AML-193 (cell line): ENCODE measurements at regions not wholly inside any gene's neighbourhood (a gene's known extent, or its start where the extent isn't known, plus 50 kb on each side); places are given as distances from the start of the nearest gene placed in this dataset.

Experiments
- DNase-seq, 2 experiments: peaks; one replicate each; lab custom pipeline; 2025; lab: John Stamatoyannopoulos, UW

DNA sequence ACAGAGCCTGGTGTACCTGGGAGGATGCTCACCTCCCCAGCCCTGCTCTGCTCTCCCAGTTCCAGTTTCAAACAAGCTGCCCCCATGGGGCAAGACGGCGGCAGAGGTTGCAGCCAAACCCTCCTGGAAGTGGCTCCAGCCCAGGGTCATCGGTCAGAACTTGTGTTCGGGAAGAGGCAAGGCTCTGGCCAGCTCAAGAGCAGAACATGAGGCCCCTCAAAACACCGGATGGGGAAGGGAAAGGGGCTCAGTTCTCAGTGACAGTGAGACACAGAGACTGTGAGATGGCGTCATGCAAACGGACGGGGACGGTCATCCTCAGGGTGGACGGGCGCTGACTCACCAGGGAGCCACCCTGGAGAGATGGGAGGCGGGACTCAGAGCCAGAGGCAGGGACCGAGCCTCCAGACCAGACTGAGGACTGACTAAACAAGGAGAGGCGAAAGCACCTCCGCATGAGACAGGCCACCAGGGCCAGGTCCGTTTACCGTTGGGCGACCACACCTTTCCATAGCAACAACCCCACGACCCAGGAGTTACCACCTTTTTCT lies 63.9 kb upstream of the GALNT9 start:
- no peak for DNase-seq

- DNase-seq, result no peak
These were observed 63.2 kb upstream of the GALNT9 start for GRCh38 chr12:132392389-132393244.

- no peak for DNase-seq
These were observed 62.1 kb upstream of the GALNT9 start for GRCh38 chr12:132391326-132392041.

DNA sequence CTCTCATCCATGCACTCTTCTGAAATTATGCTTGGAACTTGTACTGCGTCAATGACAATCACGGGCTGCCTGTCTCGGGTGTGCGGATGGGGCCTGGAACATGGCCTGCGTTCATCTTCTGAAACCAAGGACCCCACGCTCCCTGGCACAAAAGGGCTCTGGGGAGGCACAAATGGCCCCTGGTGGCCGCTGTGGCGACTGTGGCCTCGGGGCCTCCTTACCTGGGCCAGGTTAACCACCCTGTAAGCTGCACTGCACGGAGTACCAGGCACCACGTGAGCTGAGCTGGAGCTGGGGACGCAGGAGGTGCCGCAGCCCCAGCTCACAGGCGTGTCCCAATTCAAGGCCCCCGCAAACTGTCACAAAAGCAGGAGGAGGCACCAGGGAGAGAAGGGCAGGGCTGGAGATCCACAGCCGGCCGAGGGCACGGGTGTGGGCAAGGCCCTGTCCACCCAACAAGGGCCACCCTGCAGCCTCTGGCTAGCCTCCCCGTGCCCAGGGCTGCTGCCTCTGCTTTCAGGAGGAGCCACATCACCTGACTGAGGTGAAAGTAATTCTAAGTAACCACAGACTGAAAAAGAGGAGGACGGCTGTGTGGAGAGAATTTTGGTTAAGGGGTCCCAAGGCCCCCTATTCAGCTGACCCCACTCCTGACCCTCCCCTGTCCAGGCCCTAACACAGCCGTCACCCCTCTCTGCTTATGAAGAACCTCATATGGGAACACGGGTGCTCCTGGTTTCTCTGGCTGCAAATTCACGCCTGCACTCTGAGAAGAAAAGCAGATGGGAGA lies 61.1 kb upstream of the GALNT9 start:
- no peak for DNase-seq

- DNase-seq, result no peak
These were observed 60.3 kb upstream of the GALNT9 start for GRCh38 chr12:132389526-132390286.

DNA sequence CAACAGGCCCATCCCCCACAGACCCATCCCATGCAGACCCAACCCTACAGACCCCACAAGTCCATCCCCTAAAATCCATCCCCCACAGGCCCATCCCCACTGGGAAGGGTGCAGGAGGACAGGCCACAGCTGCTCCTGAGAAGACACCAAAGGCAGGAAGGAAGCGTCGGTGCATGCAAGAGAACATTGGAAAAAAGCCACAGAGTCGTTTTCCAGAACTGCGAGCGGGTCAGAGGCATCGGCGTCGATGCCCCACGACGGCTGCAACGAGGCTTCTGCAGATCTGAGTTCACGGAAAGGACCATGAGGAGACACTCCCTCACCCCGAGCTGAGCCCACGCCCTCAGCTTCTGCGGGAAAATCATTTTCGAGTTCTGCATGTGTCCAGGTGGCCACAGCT lies 59.6 kb upstream of the GALNT9 start:
- no peak for DNase-seq

DNA sequence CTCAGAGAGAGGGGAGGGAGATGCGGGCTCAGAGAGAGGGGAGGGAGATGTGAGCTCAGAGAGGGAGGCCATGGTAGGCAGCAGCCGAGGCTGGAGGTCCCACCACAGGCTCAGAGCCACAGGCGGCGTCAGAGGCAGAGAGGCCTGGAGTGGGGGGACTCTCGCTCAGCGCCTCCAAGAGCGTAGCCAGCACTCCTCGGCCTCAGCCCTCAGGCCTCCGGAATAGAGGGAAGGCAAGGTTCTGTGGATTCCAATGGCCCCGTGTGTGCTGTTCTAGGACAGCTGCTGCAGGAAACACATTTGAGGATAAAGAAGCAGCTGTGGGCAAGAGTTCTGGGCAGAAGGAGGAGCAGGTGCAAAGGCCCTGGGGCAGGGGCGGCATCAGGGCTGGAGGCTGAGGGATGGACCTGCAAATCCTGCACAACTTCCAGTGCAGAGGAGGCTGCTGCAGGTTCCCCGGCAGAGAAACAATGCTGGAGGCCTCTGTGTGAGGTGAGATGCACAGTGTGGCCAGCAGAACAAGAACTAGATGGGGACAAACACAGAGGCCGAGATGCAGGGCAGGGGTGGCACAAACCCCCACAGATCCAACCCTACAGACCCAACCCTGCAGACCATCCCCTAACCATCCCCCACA lies 59.1 kb upstream of the GALNT9 start:
- no peak for DNase-seq

- DNase-seq, result no peak
These were observed 57.6 kb upstream of the GALNT9 start for GRCh38 chr12:132386926-132387497.

GRCh38 chr12:132385923-132386751 lies 56.7 kb upstream of the GALNT9 start:
- no peak for DNase-seq

DNA sequence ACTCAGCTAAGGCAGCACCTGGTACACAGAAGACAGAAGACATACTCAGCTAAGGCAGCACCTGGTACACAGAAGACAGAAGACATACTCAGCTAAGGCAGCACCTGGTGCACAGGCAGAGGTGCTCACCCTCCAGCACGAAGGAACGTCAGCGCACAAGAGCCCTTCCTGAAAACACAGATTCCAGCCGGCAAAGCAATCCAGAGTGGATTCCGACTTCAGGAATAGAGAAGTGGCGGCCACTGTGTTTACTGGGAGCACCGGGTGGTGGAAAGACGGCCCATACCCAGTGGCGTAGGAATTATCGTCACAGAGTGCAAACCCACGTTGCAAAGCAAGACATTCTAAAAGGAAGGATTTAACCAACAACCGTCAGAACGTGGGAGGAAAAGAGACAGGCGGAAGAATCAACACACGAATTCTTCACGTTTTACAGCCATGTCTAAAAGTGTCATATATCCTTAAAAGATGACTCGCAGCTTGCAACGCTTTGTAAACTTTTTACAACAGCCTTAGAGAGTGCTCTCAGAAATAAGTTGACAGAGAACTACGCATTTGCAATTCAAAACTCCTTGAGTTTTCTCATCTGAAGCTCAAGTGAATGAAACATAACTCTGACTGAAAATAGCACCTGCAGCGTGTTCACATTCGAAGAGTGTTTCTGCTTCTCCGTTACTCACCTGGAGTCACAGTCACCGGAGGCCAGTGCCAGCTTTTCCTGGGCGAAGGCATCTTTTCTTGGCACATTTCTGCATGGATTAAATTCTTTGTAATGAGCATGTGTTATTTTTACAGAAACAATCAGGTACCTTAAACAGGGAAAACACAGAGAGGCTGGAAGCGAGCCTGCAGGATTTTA lies 55.8 kb upstream of the GALNT9 start:
- DNase-seq, result no peak

DNA sequence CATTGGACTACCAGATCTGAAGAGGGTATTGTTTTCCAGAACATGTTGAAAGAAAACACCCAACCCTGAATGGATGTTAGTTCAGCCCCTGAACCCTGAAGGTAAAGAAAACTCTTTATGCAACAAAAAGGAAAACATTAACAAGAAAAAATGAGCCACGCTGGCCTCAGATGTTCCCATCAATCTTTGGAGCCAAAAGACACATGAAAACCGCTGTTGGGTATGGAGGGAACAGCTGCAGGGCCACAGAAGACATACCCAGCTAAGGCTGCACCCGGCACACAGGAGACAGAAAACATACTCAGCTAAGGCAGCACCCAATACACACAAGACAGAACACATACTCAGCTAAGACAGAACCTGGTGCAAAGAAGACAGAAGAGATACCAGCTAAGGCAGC lies 51.3 kb upstream of the GALNT9 start:
- DNase-seq, result no peak

GRCh38 chr12:132379996-132380395 lies 50.6 kb upstream of the GALNT9 start:
- no peak for DNase-seq

DNA sequence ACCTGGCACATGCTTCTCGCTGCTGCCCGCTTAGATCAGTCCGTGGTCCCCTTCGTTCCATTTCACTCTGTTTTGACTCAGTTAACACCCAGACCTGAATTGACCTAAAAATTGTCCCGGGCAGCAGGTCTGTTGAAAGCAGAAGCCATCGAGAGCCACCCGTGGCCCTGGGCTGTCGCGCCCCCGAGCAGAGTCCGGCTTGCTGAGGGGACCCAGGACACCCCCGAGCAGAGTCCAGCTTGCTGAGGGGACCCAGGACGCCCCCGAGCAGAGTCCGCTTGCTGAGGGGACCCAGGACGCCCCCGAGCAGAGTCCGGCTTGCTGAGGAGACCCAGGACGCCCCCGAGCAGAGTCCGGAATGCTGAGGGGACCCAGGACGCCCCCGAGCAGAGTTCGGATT lies 50.2 kb upstream of the GALNT9 start:
- DNase-seq, result no peak
